Stomach (tissue), 8 donors: ENCODE measurements at regions not wholly inside any gene's neighbourhood (a gene's known extent, or its start where the extent isn't known, plus 50 kb on each side); places are given as distances from the start of the nearest gene placed in this dataset.

Source experiments
- DNase-seq, 2 donors: peaks; one replicate each; pipeline versions ENCODE4 v3.0.0 to v3.0.0-alpha.2; 2013 to 2019
- H3K27ac ChIP-seq, 5 donors: fragments of 200-600 bp in 4 of 5; sonication (generic) in 4 of 5; one replicate each; pipeline ENCODE4 v1.5.1; 2013 to 2019; ENCODE audit warnings: mild to moderate bottlenecking in 1 of 5, moderate library complexity in 1 of 5
- H3K27me3 ChIP-seq, 3 donors: fragments of 200-600 bp; sonication (generic); one replicate each; pipeline ENCODE4 v1.5.1; 2017 to 2019; ENCODE audit warnings: mixed run types in 1 of 3
- H3K36me3 ChIP-seq, 4 donors: fragments of 200-600 bp; sonication (generic); 1 replicate in 3 of 4; 2 replicates in 1 of 4; pipeline ENCODE4 v1.5.1; 2016 to 2019
- H3K4me1 ChIP-seq, 4 donors: fragments of 200-600 bp; sonication (generic); one replicate each; pipeline ENCODE4 v1.5.1; 2016 to 2019
- H3K4me3 ChIP-seq, 4 donors: fragments of 200-600 bp; sonication (generic) in 3 of 4; one replicate each; pipeline ENCODE4 v1.5.1; 2016 to 2019; ENCODE audit warnings: mild to moderate bottlenecking in 1 of 4
- H3K9me3 ChIP-seq, 4 donors: fragments of 200-600 bp; sonication (generic); one replicate each; pipeline ENCODE4 v1.5.1; 2016 to 2019
- CTCF ChIP-seq, 7 experiments: fragments of 450-650 bp in 4 of 7; fragments of 200-600 bp in 3 of 7; sonication (generic) in 3 of 7; IDR thresholded peaks; one replicate each; pipeline ENCODE4 v1.5.1; 2016 to 2019; ENCODE audit warnings: antibody characterized with exemption in 7 of 7, control low read depth in 2 of 7, mild to moderate bottlenecking in 1 of 7
- EP300 ChIP-seq: sonication (generic); formaldehyde crosslinking; IDR thresholded peaks from one replicate; pipeline ENCODE4 v1.6.1; 2017; ENCODE audit warnings: antibody characterized with exemption
- POLR2A ChIP-seq, 4 donors: fragments of 450-650 bp; IDR thresholded peaks; one replicate each; pipeline ENCODE4 v1.6.1; 2016; ENCODE audit warnings: antibody characterized with exemption in 4 of 4, control low read depth in 2 of 4, mild to moderate bottlenecking in 1 of 4, moderate library complexity in 1 of 4
- POLR2AphosphoS5 ChIP-seq, 3 donors: sonication (generic); formaldehyde crosslinking; IDR thresholded peaks; one replicate each; pipeline ENCODE4 v1.6.1; 2016; ENCODE audit warnings: antibody characterized with exemption in 3 of 3
- WGBS, 5 donors: extraction: QIAGEN DNeasy Blood & Tissue Kit in 3 of 5; methylation state at CpG; one replicate each; pipeline versions ENCODE4 v1.1.5 to v1.1.7; 2013 to 2018; 5-methylcytosine and 5-hydroxymethylcytosine counted together
- intact Hi-C: fragments of 100-400 bp; cut with DNase I; formaldehyde crosslinking; loops from one replicate; pipeline ENCODE4 v1.15.1; 2023; ENCODE audit warnings: low total_unique reads
- donor health status: healthy with polysubstance abuse.
- donor health status: Bipolar disorder and iron deficiency.
- donor health status: healthy.

GRCh38 chr13:105827111-105827809, 708.2 kb downstream of the EFNB2 start:
- H3K9me3 ChIP-seq = no peaks in the 10 kb centered on the region
- no peak for TF ChIP-seq POLR2A (IDR thresholded peaks at IDR 0.05)
- no peak for TF ChIP-seq EP300
- no peak for TF ChIP-seq CTCF (IDR thresholded peaks at IDR 0.05)
- no peak for TF ChIP-seq POLR2AphosphoS5 (IDR thresholded peaks at IDR 0.05)
- H3K36me3 ChIP-seq = no peaks in the 10 kb centered on the region
- no peaks in the 10 kb centered on the region for H3K4me1 ChIP-seq
- no peaks in the 10 kb centered on the region for H3K27me3 ChIP-seq
- 76 to 83% (median 81%) methylated on average over 7 of the region's 7 CpGs for WGBS, 5 donors
- no peak for DNase-seq
- no peak overlapping the region for H3K4me3 ChIP-seq
- no peak overlapping the region for H3K27ac ChIP-seq
- intact Hi-C loops = no loop called here

- no peaks in the 10 kb centered on the region for H3K27me3 ChIP-seq
- H3K9me3 ChIP-seq = no peaks in the 10 kb centered on the region
- intact Hi-C loops = no loop called here
- no peaks in the 10 kb centered on the region for H3K36me3 ChIP-seq
- no peak for TF ChIP-seq POLR2A (IDR thresholded peaks at IDR 0.05)
- no peak for TF ChIP-seq CTCF (IDR thresholded peaks at IDR 0.05)
- TF ChIP-seq POLR2AphosphoS5 (IDR thresholded peaks at IDR 0.05) = no peak
- no peak for TF ChIP-seq EP300
- H3K4me3 ChIP-seq = no peak overlapping the region
- H3K4me1 ChIP-seq = no peaks in the 10 kb centered on the region
- 56 to 85% (median 77%) methylated on average over 1 of the region's 1 CpG for WGBS, 5 donors
- no peak for DNase-seq
- H3K27ac ChIP-seq = no peak overlapping the region
Measured at GRCh38 chr13:105825071-105825470, 710.4 kb downstream of the EFNB2 start.

GRCh38 chr13:105821337-105821736, 714.1 kb downstream of the EFNB2 start:
- Histone ChIP-seq H3K4me3 (no peak overlapping the region), H3K9me3 (no peaks in the 10 kb centered on the region), H3K4me1 (no peaks in the 10 kb centered on the region), H3K27ac (no peak overlapping the region), H3K36me3 (no peaks in the 10 kb centered on the region), H3K27me3 (no peaks in the 10 kb centered on the region)
- intact Hi-C loops = no loop called here
- 81 to 92% (median 87%) methylated on average over 2 of the region's 2 CpGs for WGBS, 5 donors
- TF ChIP-seq POLR2AphosphoS5 (IDR thresholded peaks at IDR 0.05) (no peak), EP300 (no peak), POLR2A (IDR thresholded peaks at IDR 0.05) (no peak), CTCF (IDR thresholded peaks at IDR 0.05) (no peak)
- no peak for DNase-seq

GRCh38 chr13:105820415-105820814, 715.0 kb downstream of the EFNB2 start:
- DNase-seq = no peak
- Histone ChIP-seq H3K36me3 (no peaks in the 10 kb centered on the region), H3K27ac (no peak overlapping the region), H3K4me1 (no peaks in the 10 kb centered on the region), H3K4me3 (no peak overlapping the region), H3K27me3 (no peaks in the 10 kb centered on the region), H3K9me3 (no peaks in the 10 kb centered on the region)
- TF ChIP-seq POLR2AphosphoS5 (IDR thresholded peaks at IDR 0.05) = no peak
- no peak for TF ChIP-seq EP300
- TF ChIP-seq CTCF (IDR thresholded peaks at IDR 0.05) = no peak
- TF ChIP-seq POLR2A (IDR thresholded peaks at IDR 0.05) = no peak
- WGBS, 5 donors = 60 to 81% (median 64%) methylated on average over 3 of the region's 3 CpGs
- intact Hi-C loops = no loop called here
